Transverse colon (tissue), 4 donors: ENCODE measurements at regions not wholly inside any gene's neighbourhood (a gene's known extent, or its start where the extent isn't known, plus 50 kb on each side); places are given as distances from the start of the nearest gene placed in this dataset.

Experiments
- DNase-seq: peaks from one replicate; pipeline ENCODE4 v3.0.0-alpha.2; 2019
- H3K27ac ChIP-seq, 4 donors: fragments of 200-600 bp; sonication (generic); 2 replicates each; pipeline ENCODE4 v1.5.1; 2016 to 2018; ENCODE audit warnings: inconsistent platforms in 4 of 4
- H3K27me3 ChIP-seq: fragments of 200-600 bp; sonication (generic); 2 replicates; pipeline ENCODE4 v1.5.1; 2017; ENCODE audit warnings: inconsistent platforms
- H3K36me3 ChIP-seq, 4 donors: fragments of 200-600 bp; sonication (generic); 2 replicates each; pipeline ENCODE4 v1.5.1; 2017 to 2019; ENCODE audit warnings: inconsistent platforms in 4 of 4
- H3K4me1 ChIP-seq, 4 donors: fragments of 200-600 bp; sonication (generic); 2 replicates each; pipeline ENCODE4 v1.5.1; 2017 to 2020; ENCODE audit warnings: inconsistent platforms in 4 of 4
- H3K4me3 ChIP-seq, 4 donors: fragments of 200-600 bp; sonication (generic); 1 replicate in 1 of 4; 2 replicates in 3 of 4; pipeline versions ENCODE4 v1.5.1 to v1.6.1; 2017 to 2019; ENCODE audit warnings: inconsistent platforms in 4 of 4
- H3K9me3 ChIP-seq, 2 donors: fragments of 200-600 bp; sonication (generic); 2 replicates each; pipeline ENCODE4 v1.5.1; 2017 to 2019; ENCODE audit warnings: inconsistent platforms in 2 of 2
- CTCF ChIP-seq, 5 experiments: fragments of 200-600 bp in 3 of 5; fragments of 450-650 bp in 2 of 5; sonication (generic) in 3 of 5; IDR thresholded peaks; 1 replicate in 2 of 5; 2 replicates in 3 of 5; pipeline ENCODE4 v1.5.1; 2016 to 2017; ENCODE audit warnings: antibody characterized with exemption in 5 of 5, inconsistent platforms in 3 of 5, mild to moderate bottlenecking in 2 of 5, moderate library complexity in 1 of 5
- EP300 ChIP-seq: sonication (generic); formaldehyde crosslinking; IDR thresholded peaks from one replicate; pipeline ENCODE4 v1.6.1; 2017; ENCODE audit warnings: antibody characterized with exemption, low read depth
- POLR2A ChIP-seq: fragments of 450-650 bp; IDR thresholded peaks from one replicate; pipeline ENCODE4 v1.6.1; 2016; ENCODE audit warnings: antibody characterized with exemption, mild to moderate bottlenecking, moderate library complexity
- POLR2AphosphoS5 ChIP-seq, 3 donors: sonication (generic); formaldehyde crosslinking; IDR thresholded peaks; one replicate each; pipeline ENCODE4 v1.6.1; 2016; ENCODE audit warnings: antibody characterized with exemption in 3 of 3
- WGBS, 2 donors: methylation state at CpG; one replicate each; pipeline ENCODE4 v1.1.5; 2018; ENCODE audit warnings: low coverage in 1 of 2; 5-methylcytosine and 5-hydroxymethylcytosine counted together
- in situ Hi-C, 4 donors: fragments of 200-750 bp; cut with MboI; loops; one replicate each; pipeline versions ENCODE4 v1.15.0 to v1.15.1; 2017; ENCODE audit warnings: low sequenced_read_pairs in 3 of 4, low pct_ligation_motif_present in 1 of 4, low pct_unique_long_range_greater_than_20kb in 1 of 4
- intact Hi-C: fragments of 100-400 bp; cut with DNase I; formaldehyde crosslinking; loops from one replicate; pipeline ENCODE4 v1.15.1; 2023; ENCODE audit warnings: low total_unique reads

DNA sequence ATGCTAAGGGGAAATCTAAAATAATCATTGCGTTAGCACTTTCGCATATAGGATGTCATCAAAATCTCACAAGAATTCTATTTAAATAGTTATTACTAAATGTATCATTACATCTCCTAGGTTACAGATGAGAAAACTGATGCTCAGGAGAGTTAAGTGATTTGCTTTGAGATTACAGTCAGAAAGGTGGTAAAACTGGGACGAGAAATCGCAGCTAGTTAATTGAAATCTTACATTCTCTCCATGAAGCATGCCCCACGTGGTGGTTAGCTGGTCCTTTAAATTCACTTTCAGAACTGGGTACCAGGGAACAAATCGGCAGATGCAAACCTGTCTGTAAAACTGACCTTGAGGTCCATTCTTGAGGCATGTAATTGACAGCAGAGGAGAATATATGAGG lies 71.8 kb upstream of the PLEKHG7 start:
- Histone ChIP-seq H3K27ac (no peak overlapping the region), H3K36me3 (no peaks in the 10 kb centered on the region), H3K4me1 (no peaks in the 10 kb centered on the region), H3K27me3 (no peaks in the 10 kb centered on the region), H3K4me3 (no peak overlapping the region), H3K9me3 (no peaks in the 10 kb centered on the region)
- DNase-seq: no peak
- in situ Hi-C loops (loop anchor here in 1 of 4 donors (25.0 kb wide), 2 partner anchors 1269 to 1669 kb away; partner anchors contain the start of gene CCER1), intact Hi-C loops (no loop called here)
- 87 to 90% methylated on average over 6 of the region's 6 CpGs for WGBS, 2 donors
- TF ChIP-seq CTCF (IDR thresholded peaks at IDR 0.05) (no peak), POLR2AphosphoS5 (IDR thresholded peaks at IDR 0.05) (no peak), EP300 (no peak), POLR2A (no peak)

DNA sequence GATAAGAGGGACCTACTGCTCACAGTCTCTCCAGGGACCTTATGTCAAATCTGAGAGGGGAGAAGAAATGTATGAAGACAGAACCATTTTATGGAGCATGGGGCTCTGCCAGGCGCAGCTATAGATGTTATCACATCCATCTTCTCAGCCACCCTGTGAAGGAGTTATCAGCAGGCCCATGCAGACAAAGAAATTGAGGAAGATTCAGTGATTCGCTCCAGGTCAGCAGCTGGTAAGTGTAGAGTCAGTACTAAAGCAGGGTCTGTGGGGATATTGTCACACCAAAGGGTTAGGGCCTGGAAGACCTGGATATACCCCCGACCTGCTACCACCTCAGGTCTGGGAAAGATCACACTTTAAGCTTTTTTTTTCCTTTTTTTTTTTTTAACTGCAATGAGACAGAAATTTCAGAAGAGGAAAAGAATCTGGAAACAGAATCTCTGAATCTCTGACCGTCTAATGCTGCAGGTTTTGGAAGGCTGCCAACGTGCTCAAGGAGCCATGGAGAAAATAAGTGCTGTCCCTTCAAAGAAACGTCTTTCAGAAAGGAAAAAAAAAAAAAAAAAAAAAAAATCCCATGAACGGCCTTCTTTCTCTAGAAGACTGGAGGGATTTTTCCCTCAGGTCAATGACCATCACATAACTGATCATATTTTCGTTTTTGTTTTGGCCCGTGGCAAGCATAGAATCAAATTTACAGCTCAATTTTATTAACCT lies 73.3 kb upstream of the PLEKHG7 start:
- H3K4me3 ChIP-seq: no peak overlapping the region
- TF ChIP-seq POLR2AphosphoS5 (IDR thresholded peaks at IDR 0.05) (no peak), CTCF (IDR thresholded peaks at IDR 0.05) (no peak), EP300 (no peak), POLR2A (no peak)
- no peaks in the 10 kb centered on the region for H3K4me1 ChIP-seq
- in situ Hi-C loops: loop anchor here in 1 of 4 donors (25.0 kb wide), 2 partner anchors 1267 to 1667 kb away; partner anchors contain the start of gene CCER1
- H3K27ac ChIP-seq: no peak overlapping the region
- no peaks in the 10 kb centered on the region for H3K36me3 ChIP-seq
- intact Hi-C loops: no loop called here
- 32 to 56% methylated on average over 6 to 9 of the region's 9 CpGs for WGBS, 2 donors
- no peaks in the 10 kb centered on the region for H3K9me3 ChIP-seq
- no peak for DNase-seq
- no peaks in the 10 kb centered on the region for H3K27me3 ChIP-seq

- TF ChIP-seq CTCF (IDR thresholded peaks at IDR 0.05): no peak
- no peak for TF ChIP-seq POLR2AphosphoS5 (IDR thresholded peaks at IDR 0.05)
- TF ChIP-seq POLR2A: no peak
- no peak for TF ChIP-seq EP300
- no peak overlapping the region for H3K27ac ChIP-seq
- intact Hi-C loops: no loop called here
- DNase-seq: no peak
- no peaks in the 10 kb centered on the region for H3K9me3 ChIP-seq
- H3K27me3 ChIP-seq: no peaks in the 10 kb centered on the region
- in situ Hi-C loops: loop anchor here in 1 of 4 donors (25.0 kb wide), 2 partner anchors 1266 to 1666 kb away; partner anchors contain the start of gene CCER1
- 81 to 88% methylated on average over 2 of the region's 2 CpGs for WGBS, 2 donors
- H3K36me3 ChIP-seq: no peaks in the 10 kb centered on the region
- H3K4me1 ChIP-seq: no peaks in the 10 kb centered on the region
- no peak overlapping the region for H3K4me3 ChIP-seq
These were observed 74.3 kb upstream of the PLEKHG7 start for GRCh38 chr12:92628476-92628875.

GRCh38 chr12:92627511-92627910 lies 75.3 kb upstream of the PLEKHG7 start:
- Histone ChIP-seq H3K36me3 (no peaks in the 10 kb centered on the region), H3K9me3 (no peaks in the 10 kb centered on the region), H3K4me3 (no peak overlapping the region), H3K4me1 (no peaks in the 10 kb centered on the region), H3K27me3 (no peaks in the 10 kb centered on the region), H3K27ac (no peak overlapping the region)
- DNase-seq: no peak
- WGBS, 2 donors: 76 to 95% methylated on average over 2 of the region's 2 CpGs
- intact Hi-C loops (no loop called here), in situ Hi-C loops (loop anchor here in 1 of 4 donors (25.0 kb wide), 2 partner anchors 1265 to 1665 kb away; partner anchors contain the start of gene CCER1)
- no peak for TF ChIP-seq POLR2AphosphoS5 (IDR thresholded peaks at IDR 0.05)
- TF ChIP-seq EP300: no peak
- TF ChIP-seq CTCF (IDR thresholded peaks at IDR 0.05): no peak
- TF ChIP-seq POLR2A: no peak
